Dedifferentiated amniotic fluid mesenchymal stem cell (primary cell): ENCODE measurements at regions not wholly inside any gene's neighbourhood (a gene's known extent, or its start where the extent isn't known, plus 50 kb on each side); places are given as distances from the start of the nearest gene placed in this dataset.
"Not testable (repeated sequence)": the region's sequence is repeated elsewhere in the genome, so short reads cannot be mapped to it uniquely, and the experiment has no call there.

Experiments
- DNase-seq: peaks from one replicate; pipeline ENCODE4 v3.0.0-alpha.2; 2016; ENCODE audit errors: extremely low spot score

GRCh38 chr1:100597061-100597741 lies 59.3 kb downstream of the GPR88 start:
- DNase-seq: peak; percentile 49

- no peak for DNase-seq
Observed at GRCh38 chr1:100597784-100598183, 59.8 kb downstream of the GPR88 start.

- DNase-seq: not testable (repeated sequence)
Observed at GRCh38 chr1:100600377-100600776, 62.4 kb downstream of the GPR88 start.

GRCh38 chr1:100602028-100602427 lies 64.1 kb downstream of the GPR88 start:
- not testable (repeated sequence) for DNase-seq

GRCh38 chr1:100604372-100604771 lies 66.4 kb downstream of the GPR88 start:
- no peak for DNase-seq

- peak; percentile 82 for DNase-seq
Observed at GRCh38 chr1:100606438-100606837, 68.5 kb downstream of the GPR88 start.

- DNase-seq: no peak
Observed at GRCh38 chr1:100607628-100608240, 69.8 kb downstream of the GPR88 start.

GRCh38 chr1:100609849-100610248 lies 71.9 kb downstream of the GPR88 start:
- DNase-seq: no peak

GRCh38 chr1:100611086-100611485 lies 73.1 kb downstream of the GPR88 start:
- DNase-seq: no peak

GRCh38 chr1:100612540-100612939 lies 74.6 kb downstream of the GPR88 start:
- no peak for DNase-seq

DNA sequence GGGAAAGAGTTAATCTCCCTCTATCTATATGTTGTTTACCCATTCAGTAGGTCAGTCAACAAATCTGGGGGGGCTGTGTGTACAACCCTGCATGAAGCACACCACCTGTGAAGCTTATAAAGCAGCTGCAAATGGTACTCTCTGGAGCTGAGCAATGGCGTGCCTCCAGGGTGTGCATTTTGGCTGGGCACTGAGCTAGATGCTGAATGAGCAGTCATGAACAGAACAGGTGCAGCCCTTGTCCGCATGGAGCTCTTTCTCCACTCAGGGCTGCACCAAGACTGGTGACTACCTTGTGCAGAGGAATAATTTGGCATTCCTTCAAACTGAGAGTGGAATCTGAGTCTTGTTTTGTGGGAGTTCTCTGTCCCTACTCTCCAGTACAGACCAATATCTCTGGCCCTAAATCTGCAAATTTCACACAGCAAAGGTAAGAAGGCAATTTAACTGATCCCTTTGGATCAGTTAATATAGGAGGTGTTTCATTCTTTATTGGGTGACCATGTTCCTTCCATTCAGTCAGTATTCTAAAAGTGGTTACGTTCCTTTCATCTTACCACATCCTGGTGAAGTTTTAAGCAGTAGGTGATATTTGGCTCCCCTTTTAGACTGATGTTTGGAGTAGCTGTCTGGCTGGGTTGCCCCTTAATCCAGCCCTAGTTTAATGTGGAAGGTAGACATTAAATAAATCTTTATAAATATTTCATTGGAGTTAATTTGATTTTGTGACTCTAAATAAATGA lies 76.0 kb downstream of the GPR88 start:
- DNase-seq: no peak

DNA sequence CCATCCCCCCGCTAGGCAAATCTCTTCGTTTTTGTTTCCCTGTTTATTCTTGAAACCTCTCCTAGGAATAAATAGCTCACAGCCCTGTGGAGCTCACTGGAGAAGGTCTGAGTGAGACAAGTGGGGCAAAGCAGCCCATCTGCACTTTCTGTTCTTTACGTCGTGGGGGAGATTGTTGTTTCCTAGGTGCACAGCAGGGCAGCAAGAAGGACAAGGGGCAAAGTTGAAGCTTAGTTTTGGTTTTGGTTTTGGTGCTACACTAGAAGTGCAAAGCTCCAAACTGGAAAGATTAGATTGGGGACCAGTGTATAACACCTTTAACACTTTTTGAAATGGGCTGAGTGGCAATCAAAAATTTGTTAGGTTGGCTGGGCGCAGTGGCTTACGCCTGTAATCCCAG lies 76.6 kb downstream of the GPR88 start:
- DNase-seq: no peak

DNA sequence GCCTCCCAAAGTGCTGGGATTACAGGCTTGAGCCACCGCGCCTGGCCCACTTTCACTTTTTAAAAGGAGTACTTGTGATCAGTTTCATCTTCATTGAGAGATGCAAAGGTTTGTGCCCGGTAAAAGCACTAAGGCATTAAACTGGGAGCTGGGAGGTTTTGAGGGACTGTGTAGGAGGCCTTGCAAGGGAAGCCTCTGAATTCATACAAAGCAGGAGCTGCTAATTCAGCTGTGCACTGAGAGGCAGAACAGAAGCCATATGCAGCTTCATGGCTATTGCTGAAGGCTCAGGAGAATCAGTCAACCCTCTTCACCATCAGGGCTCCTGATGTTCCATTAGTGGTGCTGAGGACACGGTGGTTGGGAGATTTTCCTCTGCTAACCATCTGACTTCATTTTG lies 77.7 kb downstream of the GPR88 start:
- DNase-seq: no peak

GRCh38 chr1:100616121-100616621 lies 78.2 kb downstream of the GPR88 start:
- no peak for DNase-seq

DNA sequence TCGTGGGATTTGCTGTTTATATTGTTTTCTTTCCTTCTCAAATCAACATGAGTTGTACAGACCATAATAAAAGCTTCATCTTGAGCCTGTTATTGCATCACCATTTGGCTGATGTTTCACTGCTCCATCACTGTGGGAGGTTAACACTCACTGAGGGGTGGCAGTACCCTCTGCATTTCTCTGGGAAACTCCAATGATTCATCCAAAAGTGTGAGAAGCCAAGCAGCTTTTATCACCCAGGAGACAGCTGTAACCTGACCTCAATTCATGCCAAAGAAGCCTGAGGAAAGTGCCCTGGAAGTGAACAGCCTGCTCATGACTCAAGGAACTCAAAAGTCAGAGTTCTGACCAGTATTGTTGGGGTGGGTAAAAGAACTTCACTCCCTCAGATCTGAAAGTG lies 84.1 kb downstream of the GPR88 start:
- peak; percentile 88 for DNase-seq

GRCh38 chr1:100622506-100622905 lies 84.6 kb downstream of the GPR88 start:
- DNase-seq: no peak

- peak; percentile 70 for DNase-seq
Observed at GRCh38 chr1:100622966-100623762, 85.2 kb downstream of the GPR88 start.

DNA sequence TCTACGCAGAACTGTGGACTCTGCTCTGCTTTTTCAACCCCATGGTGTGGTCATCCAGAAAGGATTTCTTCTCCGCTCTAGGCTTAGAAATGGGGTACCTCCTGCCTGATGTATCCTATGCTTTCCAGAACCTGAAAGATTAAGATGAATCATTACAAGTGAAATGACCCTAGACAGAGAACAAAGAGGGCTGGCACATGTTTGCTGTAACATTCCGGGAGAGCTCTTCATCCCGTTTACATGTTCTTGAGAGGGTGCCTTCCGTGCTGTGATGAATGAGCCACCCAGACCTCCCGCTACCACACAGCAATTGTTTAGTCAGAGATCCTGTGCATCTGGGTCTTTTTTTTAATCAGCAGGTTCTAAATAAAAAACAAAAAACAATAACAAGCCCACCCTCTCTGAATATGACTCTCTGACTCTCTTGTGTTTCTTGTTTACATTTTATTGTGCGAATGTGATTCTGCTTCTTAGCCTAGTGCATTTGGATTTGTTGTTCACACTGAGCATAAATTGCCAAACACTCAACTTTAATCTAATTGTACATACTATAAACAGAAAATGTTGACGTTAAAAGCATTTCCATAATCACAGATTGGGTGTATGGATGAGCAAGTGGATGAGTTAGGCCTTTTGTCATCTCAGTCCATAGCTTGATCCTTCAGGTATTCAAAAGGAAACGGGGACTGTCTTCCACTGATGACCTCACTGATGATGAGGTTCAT lies 87.1 kb downstream of the GPR88 start:
- no peak for DNase-seq

DNA sequence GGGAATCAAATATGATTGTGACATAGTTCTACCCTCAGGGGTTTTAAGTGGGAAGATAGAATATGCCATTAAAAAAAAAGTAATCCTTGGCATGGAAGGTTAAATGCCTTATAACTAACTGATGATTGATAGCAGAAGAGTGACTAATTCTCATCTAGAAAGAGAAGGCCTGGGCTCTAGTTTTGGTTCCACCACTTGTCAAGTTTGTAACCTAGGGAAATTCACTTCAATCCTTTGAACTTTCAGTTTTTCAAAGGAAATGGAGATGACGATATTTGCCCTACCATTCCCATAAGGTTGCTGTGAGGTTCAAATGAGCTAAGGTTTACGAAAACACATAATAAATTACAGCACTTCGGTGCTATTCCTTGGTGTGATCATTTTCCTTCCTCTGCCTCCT lies 88.5 kb downstream of the GPR88 start:
- no peak for DNase-seq

DNA sequence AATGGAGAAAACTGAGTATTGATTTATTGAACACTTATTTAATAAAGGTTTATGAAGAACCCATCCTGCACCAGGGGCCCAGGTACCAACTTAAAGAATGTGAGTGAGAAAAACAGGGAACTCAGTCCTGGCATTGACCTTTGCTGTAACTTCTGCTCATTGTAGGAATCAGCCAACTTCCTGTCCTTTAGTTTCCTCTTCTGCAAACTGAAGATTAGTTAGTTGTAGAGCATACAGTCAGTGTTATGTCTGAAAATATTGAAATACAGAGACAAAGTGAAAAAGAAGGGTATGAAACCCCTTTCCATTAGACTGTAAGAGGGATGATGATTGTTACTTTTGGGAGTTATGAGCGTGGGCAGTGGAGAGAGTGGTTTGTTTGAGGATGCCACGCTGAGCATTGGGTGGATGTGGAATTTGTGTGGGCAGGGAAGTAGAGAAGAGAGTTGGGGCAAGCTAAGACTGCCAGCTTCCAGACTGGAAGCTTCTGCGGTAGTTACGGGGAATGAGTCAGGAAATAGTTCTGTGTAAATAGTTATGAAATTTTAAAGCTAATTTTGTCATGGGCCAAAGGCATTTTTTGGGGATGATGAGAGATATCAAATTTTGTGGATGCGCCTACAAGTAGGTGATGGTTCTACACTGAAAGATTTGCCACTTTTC lies 89.2 kb downstream of the GPR88 start:
- peak; percentile 91 for DNase-seq

DNA sequence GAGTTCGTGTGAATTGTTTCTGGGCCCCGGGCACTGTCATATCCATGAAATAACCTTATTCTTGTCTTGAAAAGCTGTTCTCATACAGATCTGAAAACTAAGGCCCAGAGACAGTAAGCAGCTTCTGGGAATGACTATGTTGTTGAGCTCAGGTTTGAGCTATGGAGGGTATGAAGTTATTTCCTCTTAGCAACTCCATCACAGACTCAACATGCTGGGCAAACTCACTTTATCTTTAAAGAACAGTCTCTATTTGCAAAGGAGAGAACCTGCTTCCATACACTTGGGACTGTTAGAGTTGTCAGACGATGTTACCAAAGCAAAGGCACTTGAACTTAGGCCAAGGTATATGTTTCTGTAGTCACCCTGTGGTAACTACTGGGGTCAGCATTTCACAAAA lies 90.0 kb downstream of the GPR88 start:
- no peak for DNase-seq
